Tibial artery (tissue), 4 donors: ENCODE measurements at regions not wholly inside any gene's neighbourhood (a gene's known extent, or its start where the extent isn't known, plus 50 kb on each side); places are given as distances from the start of the nearest gene placed in this dataset.

Source experiments
- DNase-seq, 2 donors: peaks; one replicate each; pipeline ENCODE4 v3.0.0-alpha.2; 2019
- H3K27ac ChIP-seq, 2 donors: fragments of 200-600 bp; sonication (generic) in 1 of 2; 1 replicate in 1 of 2; 2 replicates in 1 of 2; pipeline ENCODE4 v1.5.1; 2018 to 2019; ENCODE audit warnings: mild to moderate bottlenecking in 1 of 2
- H3K27me3 ChIP-seq, 2 donors: fragments of 200-600 bp; sonication (generic) in 1 of 2; one replicate each; pipeline versions ENCODE4 v1.5.1 to v1.6.0; 2016 to 2019
- H3K36me3 ChIP-seq, 3 donors: fragments of 200-600 bp; sonication (generic) in 2 of 3; one replicate each; pipeline ENCODE4 v1.5.1; 2016 to 2019; ENCODE audit warnings: mild to moderate bottlenecking in 2 of 3
- H3K4me1 ChIP-seq, 4 donors: fragments of 200-600 bp; sonication (generic) in 2 of 4; 1 replicate in 3 of 4; 2 replicates in 1 of 4; pipeline ENCODE4 v1.5.1; 2016 to 2019
- H3K4me3 ChIP-seq, 2 donors: fragments of 200-600 bp; sonication (generic) in 1 of 2; 1 replicate in 1 of 2; 2 replicates in 1 of 2; pipeline ENCODE4 v1.5.1; 2018 to 2019; ENCODE audit warnings: mild to moderate bottlenecking in 2 of 2
- H3K9me3 ChIP-seq, 3 donors: fragments of 200-600 bp; sonication (generic) in 1 of 3; one replicate each; pipeline ENCODE4 v1.5.1; 2016 to 2019
- CTCF ChIP-seq, 2 experiments: fragments of 200-600 bp in 1 of 2; fragments of 450-650 bp in 1 of 2; IDR thresholded peaks; one replicate each; pipeline ENCODE4 v1.5.1; 2017 to 2019; ENCODE audit warnings: antibody characterized with exemption in 2 of 2, mild to moderate bottlenecking in 1 of 2, moderate library complexity in 1 of 2
- intact Hi-C: fragments of 100-400 bp; cut with DNase I; formaldehyde crosslinking; loops from one replicate; pipeline ENCODE4 v1.15.0; 2023; ENCODE audit warnings: low total_unique reads

GRCh38 chr9:82555431-82556051 lies 507.4 kb downstream of the RASEF start:
- no peak for DNase-seq
- H3K27ac ChIP-seq = no peak overlapping the region
- TF ChIP-seq CTCF (IDR thresholded peaks at IDR 0.05) = no peak

GRCh38 chr9:82558346-82558745 lies 504.6 kb downstream of the RASEF start:
- intact Hi-C loops = no loop called here
- Histone ChIP-seq H3K4me3 (no peak overlapping the region), H3K36me3 (no peaks in the 10 kb centered on the region), H3K4me1 (peaks cover 0 to 6% (median 2%) of the 10 kb centered on the region in 4 donors), H3K27ac (no peak overlapping the region), H3K27me3 (no peaks in the 10 kb centered on the region), H3K9me3 (no peaks in the 10 kb centered on the region)
- no peak for DNase-seq
- no peak for TF ChIP-seq CTCF (IDR thresholded peaks at IDR 0.05)

More at GRCh38 chr9:82555431-82556051, 507.4 kb downstream of the RASEF start:
- no peaks in the 10 kb centered on the region for H3K9me3 ChIP-seq
- no peaks in the 10 kb centered on the region for H3K36me3 ChIP-seq
- no peak overlapping the region for H3K4me3 ChIP-seq
- H3K4me1 ChIP-seq = peaks cover 0 to 6% (median 2%) of the 10 kb centered on the region in 4 donors
- H3K27me3 ChIP-seq = no peaks in the 10 kb centered on the region
- intact Hi-C loops = no loop called here

GRCh38 chr9:82558855-82559630 lies 503.9 kb downstream of the RASEF start:
- H3K36me3 ChIP-seq = no peaks in the 10 kb centered on the region
- peaks cover 0 to 6% (median 2%) of the 10 kb centered on the region in 4 donors for H3K4me1 ChIP-seq
- TF ChIP-seq CTCF (IDR thresholded peaks at IDR 0.05) = no peak
- DNase-seq = no peak
- intact Hi-C loops = no loop called here
- no peaks in the 10 kb centered on the region for H3K9me3 ChIP-seq
- H3K27me3 ChIP-seq = no peaks in the 10 kb centered on the region
- no peak overlapping the region for H3K27ac ChIP-seq
- no peak overlapping the region for H3K4me3 ChIP-seq

GRCh38 chr9:82560036-82560435 lies 502.9 kb downstream of the RASEF start:
- peaks cover 0 to 6% (median 2%) of the 10 kb centered on the region in 4 donors for H3K4me1 ChIP-seq
- no peak overlapping the region for H3K4me3 ChIP-seq
- no peak for DNase-seq
- no peaks in the 10 kb centered on the region for H3K27me3 ChIP-seq
- no peak for TF ChIP-seq CTCF (IDR thresholded peaks at IDR 0.05)
- H3K9me3 ChIP-seq = no peaks in the 10 kb centered on the region
- H3K36me3 ChIP-seq = no peaks in the 10 kb centered on the region
- no peak overlapping the region for H3K27ac ChIP-seq
- intact Hi-C loops = no loop called here

GRCh38 chr9:82560457-82560904 lies 502.5 kb downstream of the RASEF start:
- Histone ChIP-seq H3K36me3 (no peaks in the 10 kb centered on the region), H3K9me3 (no peaks in the 10 kb centered on the region), H3K4me3 (no peak overlapping the region), H3K27ac (no peak overlapping the region), H3K27me3 (no peaks in the 10 kb centered on the region), H3K4me1 (peaks cover 0 to 4% (median 0%) of the 10 kb centered on the region in 4 donors)
- no peak for DNase-seq
- TF ChIP-seq CTCF (IDR thresholded peaks at IDR 0.05) = no peak
- intact Hi-C loops = no loop called here
